Panc1 (cell line): ENCODE measurements at regions not wholly inside any gene's neighbourhood (a gene's known extent, or its start where the extent isn't known, plus 50 kb on each side); places are given as distances from the start of the nearest gene placed in this dataset.

Source experiments
- ATAC-seq: fragments of 200-7000 bp; cut with Tn5 transposase; 2 replicates; pipeline ENCODE4 v1.9.1; 2020; ENCODE audit warnings: mild to moderate bottlenecking, moderate library complexity
- BruUV-seq: library from RNA; stranded (reverse); fragments of 400-500 nt; replicated peaks from 2 replicates; lab custom pipeline; 2021; lab: Mats Ljungman, UMichigan
- CTCF ChIA-PET: fragments of 300-600 bp; sonication (Branson Sonifier 250); formaldehyde crosslinking; loops from one replicate; lab custom pipeline; 2022; ENCODE audit warnings: antibody characterized with exemption; lab: Charles Lee
- POLR2A ChIA-PET: fragments of 300-600 bp; sonication (Branson Sonifier 250); formaldehyde crosslinking; loops from one replicate; lab custom pipeline; 2022; ENCODE audit warnings: antibody characterized with exemption; lab: Charles Lee
- DNase-seq: peaks from one replicate; pipeline ENCODE4 v3.0.0-alpha.2; 2010; ENCODE audit warnings: low read depth, low spot score
- H3K27ac ChIP-seq: 2 replicates; pipeline ENCODE4 v1.5.1; 2011; ENCODE audit warnings: mild to moderate bottlenecking, low read length, inconsistent platforms
- H3K27me3 ChIP-seq: fragments of 200-500 bp; sonication (Bioruptor generic); 2 replicates; pipeline ENCODE4 v1.6.0; 2014; ENCODE audit warnings: low read length, inconsistent platforms; ENCODE audit not compliant: control insufficient read depth, insufficient read depth
- H3K36me3 ChIP-seq: fragments of 200-500 bp; sonication (Bioruptor generic); 2 replicates; pipeline ENCODE4 v1.5.1; 2014; ENCODE audit warnings: inconsistent platforms, mild to moderate bottlenecking, low read length, moderate library complexity; ENCODE audit not compliant: control insufficient read depth, insufficient read depth
- H3K4me1 ChIP-seq: 2 replicates; pipeline ENCODE4 v1.5.1; 2011; ENCODE audit warnings: inconsistent platforms, mild to moderate bottlenecking, low read length, moderate library complexity; ENCODE audit not compliant: control insufficient read depth, insufficient read depth
- H3K4me3 ChIP-seq, 2 experiments: 2 replicates each; pipeline ENCODE4 v1.5.1; 2011 to 2012; ENCODE audit warnings: low read depth in 2 of 2, low read length in 2 of 2, mild to moderate bottlenecking in 2 of 2, inconsistent platforms in 1 of 2, moderate library complexity in 1 of 2
- H3K9me3 ChIP-seq: fragments of 200-500 bp; sonication (Bioruptor generic); 2 replicates; pipeline ENCODE4 v1.5.1; 2014; ENCODE audit warnings: low read depth, mild to moderate bottlenecking, inconsistent platforms, low read length, moderate library complexity; ENCODE audit not compliant: control insufficient read depth, insufficient read depth
- CTCF ChIP-seq: fragments of 450-650 bp; IDR thresholded peaks from 2 replicates; pipeline ENCODE4 v1.5.1; 2017; ENCODE audit warnings: mild to moderate bottlenecking
- POLR2AphosphoS5 ChIP-seq: IDR thresholded peaks from 2 replicates; pipeline ENCODE4 v1.6.1; 2012; ENCODE audit warnings: mild to moderate bottlenecking, low read depth, low read length, moderate library complexity
- REST ChIP-seq, 2 experiments: IDR thresholded peaks; 2 replicates each; pipeline ENCODE4 v1.6.1; 2011 to 2012; ENCODE audit warnings: low read depth in 2 of 2, control low read depth in 1 of 2, low read length in 1 of 2, mild to moderate bottlenecking in 1 of 2, moderate library complexity in 1 of 2; ENCODE audit not compliant: insufficient read depth in 1 of 2
- SIN3A ChIP-seq: IDR thresholded peaks from 2 replicates; pipeline ENCODE4 v1.6.1; 2012; ENCODE audit warnings: low read depth, mild to moderate bottlenecking, low read length, moderate library complexity, borderline replicate concordance; ENCODE audit not compliant: insufficient read depth
- TCF7L2 ChIP-seq: IDR thresholded peaks from 2 replicates; pipeline ENCODE4 v1.6.1; 2011; ENCODE audit warnings: mild to moderate bottlenecking, low read depth, low read length, inconsistent platforms
- in situ Hi-C: cut with HindIII; loops from 2 replicates; pipeline ENCODE4 v1.10.0; 2016; ENCODE audit warnings: low sequenced_read_pairs, low pct_unique_long_range_greater_than_20kb
- intact Hi-C: fragments of 100-400 bp; cut with micrococcal nuclease; formaldehyde crosslinking; loops from one replicate; pipeline ENCODE4 v1.10.0; 2022; ENCODE audit not compliant: unreplicated experiment

DNA sequence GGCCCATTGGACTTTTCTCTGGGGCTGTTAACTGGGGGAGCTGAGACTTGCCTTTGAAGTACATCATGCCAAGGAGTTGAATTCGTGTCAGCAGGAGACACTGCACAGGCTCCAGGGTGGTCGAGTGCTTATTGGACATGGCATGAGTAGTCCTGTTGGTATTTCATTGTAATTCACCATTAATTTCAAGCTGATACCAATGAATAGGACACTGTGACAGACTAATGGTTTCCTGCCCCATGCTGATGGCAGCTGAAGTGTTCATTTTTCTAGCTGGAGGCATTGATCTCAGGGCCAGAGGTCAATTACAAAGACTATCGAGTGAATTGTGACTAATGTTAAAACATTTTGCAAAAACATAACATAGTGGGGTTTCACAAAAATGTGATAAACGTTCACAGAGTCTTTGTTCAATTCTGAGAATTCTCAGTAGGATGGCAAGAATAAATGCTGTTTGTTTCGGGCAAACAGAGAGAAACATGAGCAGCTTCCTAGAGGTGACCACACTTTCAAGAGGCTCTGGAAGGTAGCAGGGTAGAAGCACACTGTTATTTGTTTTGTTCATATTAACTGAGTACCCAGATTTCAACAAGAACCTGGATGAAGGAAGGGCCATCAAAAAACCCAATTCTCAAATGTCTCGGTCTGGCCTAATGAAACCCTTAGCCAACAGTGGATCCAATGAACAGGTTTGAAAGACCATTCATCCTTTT lies 90.6 kb upstream of the ARL4C start:
- H3K27me3 ChIP-seq: no peaks in the 10 kb centered on the region
- no TSS peak for BruUV-seq
- CTCF ChIA-PET: no interaction called here
- H3K9me3 ChIP-seq: no peaks in the 10 kb centered on the region
- POLR2A ChIA-PET: no interaction called here
- no peak overlapping the region for H3K27ac ChIP-seq
- DNase-seq (no peak), ATAC-seq (no peak)
- TF ChIP-seq REST (IDR thresholded peaks at IDR 0.05; ENCODE audit: insufficient read depth in 1 of 2, low read depth in 2 of 2, low read length in 1 of 2) (no peak), TCF7L2 (no peak), CTCF (no peak), SIN3A (no peak), POLR2AphosphoS5 (no peak)
- in situ Hi-C loops: no loop called here
- H3K4me3 ChIP-seq: no peak overlapping the region
- intact Hi-C loops: no loop called here
- no peaks in the 10 kb centered on the region for H3K36me3 ChIP-seq
- no peaks in the 10 kb centered on the region for H3K4me1 ChIP-seq

DNA sequence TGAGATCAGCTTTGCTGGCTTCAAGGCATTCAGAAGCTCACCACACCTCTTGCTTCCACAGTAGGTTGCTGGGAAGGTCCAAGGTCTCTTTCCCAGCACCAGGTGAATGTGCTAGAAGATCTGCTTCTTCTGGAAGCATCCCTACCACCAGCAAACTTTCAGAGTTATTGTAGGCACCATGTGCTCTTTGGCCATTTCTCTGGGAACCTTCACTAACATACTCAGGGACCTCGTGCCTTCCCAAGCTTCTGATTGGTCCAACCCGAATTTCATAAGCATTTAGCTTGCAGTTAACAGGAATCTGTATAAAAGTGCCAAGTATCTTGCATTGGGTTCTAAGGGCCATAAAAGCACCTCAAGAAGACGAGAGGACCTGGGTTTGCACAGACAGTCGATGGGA lies 86.5 kb upstream of the ARL4C start:
- no peak for TF ChIP-seq REST (IDR thresholded peaks at IDR 0.05; ENCODE audit: insufficient read depth in 1 of 2, low read depth in 2 of 2, low read length in 1 of 2)
- no peak for TF ChIP-seq CTCF
- H3K27ac ChIP-seq: no peak overlapping the region
- DNase-seq: no peak
- no peaks in the 10 kb centered on the region for H3K4me1 ChIP-seq
- in situ Hi-C loops: no loop called here
- ChIA-PET CTCF (no interaction called here), POLR2A (no interaction called here)
- H3K9me3 ChIP-seq: no peaks in the 10 kb centered on the region
- H3K27me3 ChIP-seq: no peaks in the 10 kb centered on the region
- BruUV-seq: no TSS peak
- H3K36me3 ChIP-seq: no peaks in the 10 kb centered on the region
- intact Hi-C loops: no loop called here
- no peak overlapping the region for H3K4me3 ChIP-seq
- no peak for ATAC-seq
